ENCODE measurements at regions not wholly inside any gene's neighbourhood (a gene's known extent, or its start where the extent isn't known, plus 50 kb on each side); places are given as distances from the start of the nearest gene placed in this dataset.
"Not testable (repeated sequence)": the region's sequence is repeated elsewhere in the genome, so short reads cannot be mapped to it uniquely, and the experiment has no call there.

GRCh38 chr12:68984796-68985573, 52.0 kb upstream of the CPM start:
- Histone ChIP-seq H3K9me3 (peaks cover 0 to 28% (median 8%) of the 10 kb centered on the region in 11 donors), H3K4me3 (no peak overlapping the region), H3K36me3 (no peaks in the 10 kb centered on the region), H3K27me3 (no peaks in the 10 kb centered on the region), H3K4me1 (peaks cover 0 to 3% (median 0%) of the 10 kb centered on the region in 9 donors), H3K27ac (no peak overlapping the region)
- DNase-seq (no peak), ATAC-seq (no peak)
- no peak for TF ChIP-seq CTCF (IDR thresholded peaks at IDR 0.05)
- WGBS, 2 donors = 86 to 89% methylated on average over 8 of the region's 8 CpGs
- intact Hi-C loops (cut with DNase I) = no loop called here

GRCh38 chr12:68997526-68997925, 64.6 kb upstream of the CPM start:
- H3K4me1 ChIP-seq; ATAC-seq; H3K27me3 ChIP-seq; intact Hi-C loops (cut with DNase I); DNase-seq; H3K36me3 ChIP-seq; H3K4me3 ChIP-seq: not testable (repeated sequence)
- WGBS, 2 donors = 85 to 90% methylated on average over 4 of the region's 4 CpGs
- Histone ChIP-seq H3K27ac (peak overlapping the region in 1 of 10 donors; percentile 26), H3K9me3 (peaks cover 0 to 21% (median 0%) of the 10 kb centered on the region in 11 donors)

GRCh38 chr12:68998041-68998440, 65.1 kb upstream of the CPM start:
- no peak for DNase-seq
- WGBS, 2 donors = 66 to 80% methylated on average over 1 of the region's 1 CpG
- Histone ChIP-seq H3K9me3 (peaks cover 0 to 21% (median 0%) of the 10 kb centered on the region in 11 donors), H3K27me3 (no peaks in the 10 kb centered on the region), H3K27ac (peak overlapping the region in 1 of 10 donors; percentile 26), H3K36me3 (no peaks in the 10 kb centered on the region), H3K4me3 (no peak overlapping the region), H3K4me1 (peaks cover 0 to 9% (median 0%) of the 10 kb centered on the region in 9 donors)
- TF ChIP-seq CTCF (IDR thresholded peaks at IDR 0.05) = no peak
- ATAC-seq = no peak
- intact Hi-C loops (cut with DNase I) = no loop called here

- intact Hi-C loops (cut with DNase I) = no loop called here
- Histone ChIP-seq H3K36me3 (no peaks in the 10 kb centered on the region), H3K4me3 (no peak overlapping the region), H3K4me1 (peaks cover 0 to 9% (median 0%) of the 10 kb centered on the region in 9 donors), H3K9me3 (peaks cover 0 to 21% (median 0%) of the 10 kb centered on the region in 11 donors), H3K27ac (no peak overlapping the region), H3K27me3 (no peaks in the 10 kb centered on the region)
- DNase-seq = no peak
- TF ChIP-seq CTCF (IDR thresholded peaks at IDR 0.05) = no peak
- no peak for ATAC-seq
- WGBS, 2 donors = 75 to 78% methylated on average over 3 of the region's 3 CpGs
Measured at GRCh38 chr12:69000074-69000473, 67.1 kb upstream of the CPM start.

Measured in heart right ventricle (tissue), 16 donors.